GM12878 (cell line): ENCODE measurements at regions not wholly inside any gene's neighbourhood (a gene's known extent, or its start where the extent isn't known, plus 50 kb on each side); places are given as distances from the start of the nearest gene placed in this dataset.
A peak's percentile ranks its signal among the peaks of the same experiment; 100 is the strongest.

Experiments
- ATAC-seq: fragments of 200-7000 bp; cut with Tn5 transposase; 3 replicates; pipeline ENCODE4 v1.9.1; 2020; ENCODE audit warnings: mild to moderate bottlenecking, moderate library complexity
- BruUV-seq: library from RNA; stranded (reverse); fragments of 400-500 nt; replicated peaks from 2 replicates; lab custom pipeline; 2021; lab: Mats Ljungman, UMichigan
- CTCF ChIA-PET: fragments of 300-600 bp; sonication (Branson Sonifier 250); formaldehyde crosslinking; extraction: SDS; loops from one replicate; lab custom pipeline; 2021; ENCODE audit warnings: inconsistent platforms; lab: Yijun Ruan, JAX
- POLR2A ChIA-PET: fragments of 350-600 bp; formaldehyde crosslinking; extraction: SDS; loops from one replicate; lab custom pipeline; 2021; ENCODE audit warnings: inconsistent platforms; lab: Charles Lee
- RAD21 ChIA-PET: fragments of 300-600 bp; sonication (Branson Sonifier 250); formaldehyde crosslinking; loops from one replicate; lab custom pipeline; 2023; ENCODE audit warnings: antibody characterized with exemption; ENCODE audit not compliant: unreplicated experiment; lab: Charles Lee
- SMC1A ChIA-PET: fragments of 300-600 bp; sonication (Branson Sonifier 250); formaldehyde crosslinking; loops from one replicate; lab custom pipeline; 2023; ENCODE audit not compliant: unreplicated experiment, uncharacterized antibody; lab: Charles Lee
- DNase-seq: peaks from one replicate; pipeline ENCODE4 v3.0.0-alpha.2; 2011; ENCODE audit warnings: low read depth, low spot score
- FAIRE-seq: peaks from 3 replicates; lab custom pipeline; 2011; peaks lifted over from hg19 to GRCh38; lab: Jason Lieb, UNC
- H2AFZ ChIP-seq: 2 replicates; pipeline ENCODE4 v1.6.0; 2011; ENCODE audit warnings: low read depth, low read length, control low read depth; ENCODE audit not compliant: control insufficient read depth
- H3K27ac ChIP-seq: 2 replicates; pipeline ENCODE4 v1.5.1; 2011; ENCODE audit warnings: control low read depth; ENCODE audit not compliant: control insufficient read depth, insufficient read depth
- H3K27me3 ChIP-seq, 2 experiments: replicated peaks in 1 of 2; 2 replicates each; pipeline versions ENCODE4 v1.6.0 to v1.6.1; 2011; ENCODE audit warnings: low read length in 1 of 2; ENCODE audit not compliant: control insufficient read depth in 2 of 2, insufficient read depth in 2 of 2
- H3K36me3 ChIP-seq, 2 experiments: 2 replicates each; pipeline ENCODE4 v1.5.1; 2011; ENCODE audit warnings: low read length in 1 of 2; ENCODE audit not compliant: control insufficient read depth in 2 of 2, insufficient read depth in 2 of 2
- H3K4me1 ChIP-seq: 2 replicates; pipeline ENCODE4 v1.6.1; 2011; ENCODE audit warnings: mild to moderate bottlenecking, low read length, moderate library complexity, mixed read lengths; ENCODE audit not compliant: control insufficient read depth, insufficient read depth
- H3K4me2 ChIP-seq: 2 replicates; pipeline ENCODE4 v1.6.0; 2011; ENCODE audit warnings: control low read depth; ENCODE audit not compliant: control insufficient read depth, insufficient read depth
- H3K4me3 ChIP-seq: fragments of 200-600 bp; sonication (generic); 2 replicates; pipeline ENCODE4 v1.5.1; 2016
- H3K79me2 ChIP-seq: 2 replicates; pipeline ENCODE4 v1.6.0; 2011; ENCODE audit warnings: low read length; ENCODE audit not compliant: control insufficient read depth, insufficient read depth
- H3K9ac ChIP-seq: 2 replicates; pipeline ENCODE4 v1.8.0; 2011; ENCODE audit warnings: low read length, control low read depth, mixed read lengths; ENCODE audit not compliant: control insufficient read depth, insufficient read depth
- H3K9me3 ChIP-seq: replicated peaks from 3 replicates; pipeline ENCODE4 v1.5.1; 2011; ENCODE audit warnings: mild to moderate bottlenecking, low read length; ENCODE audit not compliant: control insufficient read depth, insufficient read depth
- H4K20me1 ChIP-seq: 2 replicates; pipeline ENCODE4 v1.6.0; 2011; ENCODE audit not compliant: control insufficient read depth, insufficient read depth
- CEBPZ ChIP-seq: fragments of 150-350 bp; IDR thresholded peaks from 2 replicates; pipeline ENCODE4 v1.6.1; 2016; ENCODE audit warnings: low read depth, low read length
- ETV6 ChIP-seq, 2 experiments: fragments of 450-650 bp in 1 of 2; IDR thresholded peaks in 1 of 2; conservative IDR thresholded peaks in 1 of 2; 2 replicates each; pipeline ENCODE4 v1.6.1; 2014; ENCODE audit warnings: antibody characterized with exemption in 1 of 2, borderline replicate concordance in 1 of 2, low read depth in 1 of 2, mild to moderate bottlenecking in 1 of 2, moderate library complexity in 1 of 2
- FOXM1 ChIP-seq: IDR thresholded peaks from 2 replicates; pipeline ENCODE4 v1.6.1; 2012; ENCODE audit warnings: low read depth, mild to moderate bottlenecking, inconsistent platforms, low read length, moderate library complexity
- IKZF1 ChIP-seq: fragments of 450-650 bp; conservative IDR thresholded peaks from 2 replicates; pipeline ENCODE4 v1.6.1; 2017; ENCODE audit warnings: antibody characterized with exemption, mild to moderate bottlenecking
- IRF4 ChIP-seq: IDR thresholded peaks from 2 replicates; pipeline ENCODE4 v1.6.1; 2011; ENCODE audit warnings: low read depth, low read length
- IRF5 ChIP-seq: fragments of 450-650 bp; IDR thresholded peaks from 2 replicates; pipeline ENCODE4 v1.6.1; 2017; ENCODE audit warnings: borderline replicate concordance
- MEF2A ChIP-seq: IDR thresholded peaks from 2 replicates; pipeline ENCODE4 v1.6.1; 2011; ENCODE audit warnings: low read depth, mild to moderate bottlenecking, low read length, moderate library complexity; ENCODE audit not compliant: insufficient read depth
- RAD21 ChIP-seq: IDR thresholded peaks from 2 replicates; pipeline ENCODE4 v1.6.1; 2011; ENCODE audit warnings: mild to moderate bottlenecking, low read depth, low read length, moderate library complexity; ENCODE audit not compliant: insufficient read depth
- SMC3 ChIP-seq: IDR thresholded peaks from 2 replicates; pipeline ENCODE4 v1.6.1; 2011; ENCODE audit warnings: low read length, improper control_type of control experiment, borderline replicate concordance
- SP1 ChIP-seq: IDR thresholded peaks from one replicate; pipeline ENCODE4 v1.6.1; 2011; ENCODE audit warnings: low read depth, low read length
- TARDBP ChIP-seq: IDR thresholded peaks from 2 replicates; pipeline ENCODE4 v1.6.1; 2016; ENCODE audit warnings: borderline replicate concordance
- ZBED1 ChIP-seq: IDR thresholded peaks from 2 replicates; pipeline ENCODE4 v1.6.1; 2016; ENCODE audit warnings: borderline replicate concordance
- WGBS: methylation state at CpG from one replicate; pipeline ENCODE4 v1.1.6; 2016; ENCODE audit warnings: low lambda C conversion rate; ENCODE audit not compliant: insufficient replicate concordance, insufficient coverage; ENCODE audit errors: missing lambda C conversion rate; 5-methylcytosine and 5-hydroxymethylcytosine counted together
- in situ Hi-C: fragments of 300-500 bp; cut with MboI; formaldehyde crosslinking; loops from 9 replicates; pipeline ENCODE4 v1.14.3; 2018; ENCODE audit warnings: mixed read lengths
- intact Hi-C: fragments of 100-400 bp; cut with micrococcal nuclease; formaldehyde crosslinking; loops from one replicate; pipeline ENCODE4 v1.14.2; 2022; ENCODE audit not compliant: unreplicated experiment
- TF ChIP-seq, protein P1 (sequence below), 3 experiments: IDR thresholded peaks in 2 of 3; conservative IDR thresholded peaks in 1 of 3; 2 replicates each; pipeline ENCODE4 v1.5.1; 2011; ENCODE audit warnings: low read depth in 3 of 3, low read length in 3 of 3, mild to moderate bottlenecking in 3 of 3, control low read depth in 2 of 3, moderate library complexity in 2 of 3, inconsistent platforms in 1 of 3, mixed read lengths in 1 of 3; ENCODE audit not compliant: control insufficient read depth in 2 of 3, insufficient read depth in 1 of 3; ENCODE audit errors: extremely low read depth in 1 of 3
- TF ChIP-seq, protein P2 (sequence below): fragments of 450-650 bp; formaldehyde crosslinking; IDR thresholded peaks from 2 replicates; pipeline ENCODE4 v1.5.0; 2022; ENCODE audit warnings: mild to moderate bottlenecking, missing genetic modification characterization

GRCh38 chr4:11720292-11720691 is 291.6 kb upstream of the HS3ST1 start:
- BruUV-seq: no TSS peak
- H2AFZ ChIP-seq: no peak overlapping the region
- TF ChIP-seq SMC3: peak; percentile 66
- no peak for TF ChIP-seq CEBPZ
- no peak for TF ChIP-seq IRF4
- TF ChIP-seq IKZF1: no peak
- TF ChIP-seq, protein P1, sequence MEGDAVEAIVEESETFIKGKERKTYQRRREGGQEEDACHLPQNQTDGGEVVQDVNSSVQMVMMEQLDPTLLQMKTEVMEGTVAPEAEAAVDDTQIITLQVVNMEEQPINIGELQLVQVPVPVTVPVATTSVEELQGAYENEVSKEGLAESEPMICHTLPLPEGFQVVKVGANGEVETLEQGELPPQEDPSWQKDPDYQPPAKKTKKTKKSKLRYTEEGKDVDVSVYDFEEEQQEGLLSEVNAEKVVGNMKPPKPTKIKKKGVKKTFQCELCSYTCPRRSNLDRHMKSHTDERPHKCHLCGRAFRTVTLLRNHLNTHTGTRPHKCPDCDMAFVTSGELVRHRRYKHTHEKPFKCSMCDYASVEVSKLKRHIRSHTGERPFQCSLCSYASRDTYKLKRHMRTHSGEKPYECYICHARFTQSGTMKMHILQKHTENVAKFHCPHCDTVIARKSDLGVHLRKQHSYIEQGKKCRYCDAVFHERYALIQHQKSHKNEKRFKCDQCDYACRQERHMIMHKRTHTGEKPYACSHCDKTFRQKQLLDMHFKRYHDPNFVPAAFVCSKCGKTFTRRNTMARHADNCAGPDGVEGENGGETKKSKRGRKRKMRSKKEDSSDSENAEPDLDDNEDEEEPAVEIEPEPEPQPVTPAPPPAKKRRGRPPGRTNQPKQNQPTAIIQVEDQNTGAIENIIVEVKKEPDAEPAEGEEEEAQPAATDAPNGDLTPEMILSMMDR (IDR thresholded peaks at IDR 0.05 in 2 of 3, conservative IDR thresholded peaks at IDR 0.05 in 1 of 3; ENCODE audit: control insufficient read depth in 2 of 3, extremely low read depth in 1 of 3, insufficient read depth in 1 of 3, low read depth in 3 of 3, low read length in 3 of 3): peak; percentile 36 to 51 (median 39); a peak in 5 of 6 replicates
- peak; percentile 67 for TF ChIP-seq RAD21
- TF ChIP-seq, protein P2, sequence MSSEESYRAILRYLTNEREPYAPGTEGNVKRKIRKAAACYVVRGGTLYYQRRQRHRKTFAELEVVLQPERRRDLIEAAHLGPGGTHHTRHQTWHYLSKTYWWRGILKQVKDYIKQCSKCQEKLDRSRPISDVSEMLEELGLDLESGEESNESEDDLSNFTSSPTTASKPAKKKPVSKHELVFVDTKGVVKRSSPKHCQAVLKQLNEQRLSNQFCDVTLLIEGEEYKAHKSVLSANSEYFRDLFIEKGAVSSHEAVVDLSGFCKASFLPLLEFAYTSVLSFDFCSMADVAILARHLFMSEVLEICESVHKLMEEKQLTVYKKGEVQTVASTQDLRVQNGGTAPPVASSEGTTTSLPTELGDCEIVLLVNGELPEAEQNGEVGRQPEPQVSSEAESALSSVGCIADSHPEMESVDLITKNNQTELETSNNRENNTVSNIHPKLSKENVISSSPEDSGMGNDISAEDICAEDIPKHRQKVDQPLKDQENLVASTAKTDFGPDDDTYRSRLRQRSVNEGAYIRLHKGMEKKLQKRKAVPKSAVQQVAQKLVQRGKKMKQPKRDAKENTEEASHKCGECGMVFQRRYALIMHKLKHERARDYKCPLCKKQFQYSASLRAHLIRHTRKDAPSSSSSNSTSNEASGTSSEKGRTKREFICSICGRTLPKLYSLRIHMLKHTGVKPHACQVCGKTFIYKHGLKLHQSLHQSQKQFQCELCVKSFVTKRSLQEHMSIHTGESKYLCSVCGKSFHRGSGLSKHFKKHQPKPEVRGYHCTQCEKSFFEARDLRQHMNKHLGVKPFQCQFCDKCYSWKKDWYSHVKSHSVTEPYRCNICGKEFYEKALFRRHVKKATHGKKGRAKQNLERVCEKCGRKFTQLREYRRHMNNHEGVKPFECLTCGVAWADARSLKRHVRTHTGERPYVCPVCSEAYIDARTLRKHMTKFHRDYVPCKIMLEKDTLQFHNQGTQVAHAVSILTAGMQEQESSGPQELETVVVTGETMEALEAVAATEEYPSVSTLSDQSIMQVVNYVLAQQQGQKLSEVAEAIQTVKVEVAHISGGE: no peak
- TF ChIP-seq SP1: no peak
- no peak for TF ChIP-seq MEF2A
- TF ChIP-seq ETV6 (conservative IDR thresholded peaks at IDR 0.05 in 1 of 2, IDR thresholded peaks at IDR 0.05 in 1 of 2; ENCODE audit: borderline replicate concordance in 1 of 2, low read depth in 1 of 2): no peak
- TF ChIP-seq FOXM1: no peak
- TF ChIP-seq ZBED1: no peak
- TF ChIP-seq IRF5: no peak
- no peak for TF ChIP-seq TARDBP

More at GRCh38 chr4:11720292-11720691, 291.6 kb upstream of the HS3ST1 start:
- no peaks in the 10 kb centered on the region for H3K27me3 ChIP-seq
- H3K4me2 ChIP-seq: no peak overlapping the region
- no peaks in the 10 kb centered on the region for H3K79me2 ChIP-seq
- H3K4me3 ChIP-seq: no peak overlapping the region
- H3K9me3 ChIP-seq: no peaks in the 10 kb centered on the region
- in situ Hi-C loops: no loop called here
- RAD21 ChIA-PET: no interaction called here
- intact Hi-C loops: loop anchor here (1.0 to 2.0 kb wide), 2 partner anchors 1138 to 1165 kb away; no protein-coding TSS in a partner anchor
- peak; percentile 51; the same call in 2 of the 3 replicates for ATAC-seq
- no peak overlapping the region for H3K27ac ChIP-seq
- H3K4me1 ChIP-seq: no peaks in the 10 kb centered on the region
- H3K9ac ChIP-seq: no peak overlapping the region
- H3K36me3 ChIP-seq: no peaks in the 10 kb centered on the region
- FAIRE-seq: no peak
- DNase-seq: no peak
- 0% methylated on average over 1 of the region's 1 CpG for WGBS
- no peaks in the 10 kb centered on the region for H4K20me1 ChIP-seq
- CTCF ChIA-PET: interaction anchor here (0.9 to 1.0 kb wide), 2 partner anchors 69 to 1165 kb away, joined by 3 to 6 read pairs; no protein-coding TSS in a partner anchor
- SMC1A ChIA-PET: no interaction called here
- POLR2A ChIA-PET: no interaction called here
